ENCODE measurements at regions not wholly inside any gene's neighbourhood (a gene's known extent, or its start where the extent isn't known, plus 50 kb on each side); places are given as distances from the start of the nearest gene placed in this dataset.
"Not testable (repeated sequence)": the region's sequence is repeated elsewhere in the genome, so short reads cannot be mapped to it uniquely, and the experiment has no call there.

DNA sequence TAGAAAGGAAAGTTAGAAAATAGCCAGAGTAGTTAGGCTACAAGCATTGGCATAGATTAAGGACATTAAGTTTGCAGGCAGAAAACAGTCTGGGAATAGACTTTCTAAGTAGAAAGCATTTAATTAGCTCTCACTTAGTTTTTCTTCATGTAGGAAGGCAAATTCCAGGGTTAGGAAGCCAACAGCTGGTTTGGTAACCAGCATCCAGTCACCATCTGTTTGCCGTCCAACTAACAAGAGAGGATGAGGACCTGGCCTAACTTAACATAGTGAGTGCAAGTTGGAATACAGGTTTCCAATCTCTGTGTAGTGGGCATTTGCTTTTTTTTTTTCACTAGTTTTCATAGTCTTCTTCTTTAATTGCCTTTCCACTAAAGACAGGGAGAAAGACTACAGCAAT lies 121.7 kb upstream of the NR3C1 start:
- DNase-seq (ENCODE audit: low spot score in 2 of 2) = no peak
- no peaks in the 10 kb centered on the region for H3K4me1 ChIP-seq
- TF ChIP-seq, protein P1, sequence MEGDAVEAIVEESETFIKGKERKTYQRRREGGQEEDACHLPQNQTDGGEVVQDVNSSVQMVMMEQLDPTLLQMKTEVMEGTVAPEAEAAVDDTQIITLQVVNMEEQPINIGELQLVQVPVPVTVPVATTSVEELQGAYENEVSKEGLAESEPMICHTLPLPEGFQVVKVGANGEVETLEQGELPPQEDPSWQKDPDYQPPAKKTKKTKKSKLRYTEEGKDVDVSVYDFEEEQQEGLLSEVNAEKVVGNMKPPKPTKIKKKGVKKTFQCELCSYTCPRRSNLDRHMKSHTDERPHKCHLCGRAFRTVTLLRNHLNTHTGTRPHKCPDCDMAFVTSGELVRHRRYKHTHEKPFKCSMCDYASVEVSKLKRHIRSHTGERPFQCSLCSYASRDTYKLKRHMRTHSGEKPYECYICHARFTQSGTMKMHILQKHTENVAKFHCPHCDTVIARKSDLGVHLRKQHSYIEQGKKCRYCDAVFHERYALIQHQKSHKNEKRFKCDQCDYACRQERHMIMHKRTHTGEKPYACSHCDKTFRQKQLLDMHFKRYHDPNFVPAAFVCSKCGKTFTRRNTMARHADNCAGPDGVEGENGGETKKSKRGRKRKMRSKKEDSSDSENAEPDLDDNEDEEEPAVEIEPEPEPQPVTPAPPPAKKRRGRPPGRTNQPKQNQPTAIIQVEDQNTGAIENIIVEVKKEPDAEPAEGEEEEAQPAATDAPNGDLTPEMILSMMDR (IDR thresholded peaks at IDR 0.05) = no peak
- no peak overlapping the region for H3K27ac ChIP-seq
- H3K9me3 ChIP-seq = no peaks in the 10 kb centered on the region
- no peak overlapping the region for H3K4me3 ChIP-seq
- no peaks in the 10 kb centered on the region for H3K27me3 ChIP-seq
- intact Hi-C loops (cut with DNase I) = no loop called here
- H3K36me3 ChIP-seq = no peaks in the 10 kb centered on the region

DNA sequence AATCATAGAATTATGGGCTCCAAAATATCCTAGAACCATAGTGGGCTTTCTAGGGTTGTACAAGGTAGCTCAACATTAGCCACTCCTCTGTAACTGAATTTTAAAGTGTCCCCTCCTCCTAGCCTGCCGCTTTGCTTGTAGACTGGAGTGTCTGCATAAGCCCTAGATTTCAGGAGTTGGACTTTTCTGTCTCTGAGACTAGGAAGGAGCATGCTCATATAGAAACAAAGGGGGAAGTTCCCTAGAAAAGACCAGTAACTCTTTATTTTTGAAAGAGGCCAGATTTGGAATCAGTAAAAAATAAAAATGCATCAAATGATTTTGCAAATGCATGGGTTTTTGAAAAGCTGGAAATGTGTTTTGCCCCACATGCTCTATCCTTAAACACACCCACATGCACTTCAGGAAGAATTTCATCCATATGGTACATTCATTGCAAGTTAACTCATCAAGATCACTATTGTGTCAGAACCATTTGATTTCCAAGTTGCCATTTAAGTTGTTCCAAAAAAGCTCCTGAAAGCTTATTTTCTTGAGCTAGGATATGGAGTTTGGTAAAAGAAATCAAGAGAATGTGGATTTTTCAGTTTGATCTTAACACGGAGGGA lies 121.0 kb upstream of the NR3C1 start:
- no peaks in the 10 kb centered on the region for H3K4me1 ChIP-seq
- H3K27ac ChIP-seq = no peak overlapping the region
- no peaks in the 10 kb centered on the region for H3K36me3 ChIP-seq
- no peak overlapping the region for H3K4me3 ChIP-seq
- intact Hi-C loops (cut with DNase I) = no loop called here
- H3K27me3 ChIP-seq = no peaks in the 10 kb centered on the region
- H3K9me3 ChIP-seq = no peaks in the 10 kb centered on the region
- TF ChIP-seq, protein P1 (IDR thresholded peaks at IDR 0.05) = no peak
- no peak for DNase-seq (ENCODE audit: low spot score in 2 of 2)

DNA sequence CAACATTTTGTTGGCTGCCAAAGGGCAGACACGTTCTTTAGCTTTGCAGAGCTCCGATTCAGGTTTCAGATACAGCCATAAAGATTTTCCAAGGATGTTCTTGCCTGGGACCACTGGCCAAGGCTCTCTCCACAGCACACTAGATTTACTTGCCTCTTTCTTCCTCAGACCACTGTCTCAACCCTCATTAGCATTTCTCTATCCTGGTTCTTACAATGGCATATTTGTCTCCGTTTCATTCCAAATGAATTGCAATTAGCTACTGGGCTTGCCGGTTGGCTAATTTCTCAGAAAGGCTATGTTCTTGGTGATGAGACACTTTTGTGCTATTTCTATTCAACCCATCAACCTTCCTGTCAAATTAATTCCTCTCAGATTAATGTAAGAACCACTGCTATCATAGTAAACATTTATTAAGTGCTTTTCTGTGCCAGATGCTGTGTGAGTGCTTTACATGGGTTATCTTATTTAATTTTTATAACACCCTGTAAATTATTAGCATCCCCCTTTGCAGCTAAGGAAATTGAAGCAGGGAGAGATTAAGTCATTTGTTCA lies 118.4 kb upstream of the NR3C1 start:
- TF ChIP-seq, protein P1 (IDR thresholded peaks at IDR 0.05) = no peak
- no peak overlapping the region for H3K4me3 ChIP-seq
- no peak for DNase-seq (ENCODE audit: low spot score in 2 of 2)
- H3K36me3 ChIP-seq = no peaks in the 10 kb centered on the region
- no peaks in the 10 kb centered on the region for H3K4me1 ChIP-seq
- H3K27ac ChIP-seq = no peak overlapping the region
- intact Hi-C loops (cut with DNase I) = no loop called here
- H3K9me3 ChIP-seq = no peaks in the 10 kb centered on the region
- no peaks in the 10 kb centered on the region for H3K27me3 ChIP-seq

DNA sequence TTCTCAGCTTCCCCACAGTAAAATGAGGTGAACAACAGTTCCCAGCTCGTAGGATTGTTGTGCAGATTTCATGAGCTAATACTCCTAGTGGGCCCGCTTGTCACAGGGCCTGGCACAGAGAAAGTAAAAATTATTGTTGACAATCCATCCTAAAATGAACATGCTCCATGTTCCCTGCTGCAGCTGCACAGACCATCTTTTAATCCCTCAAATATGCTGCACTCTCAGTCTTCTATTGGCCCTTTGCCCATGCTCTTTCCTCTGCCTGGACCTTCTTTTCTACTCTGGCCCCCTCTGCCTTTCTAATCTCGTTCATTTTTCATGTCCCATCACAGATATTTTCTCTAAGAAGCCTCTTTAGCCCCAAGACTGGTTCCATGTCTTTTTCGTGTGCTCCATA lies 117.7 kb upstream of the NR3C1 start:
- no peaks in the 10 kb centered on the region for H3K27me3 ChIP-seq
- H3K4me1 ChIP-seq = peaks cover 0 to 2% of the 10 kb centered on the region in 2 donors
- no peak overlapping the region for H3K4me3 ChIP-seq
- DNase-seq (ENCODE audit: low spot score in 2 of 2) = no peak
- H3K27ac ChIP-seq = no peak overlapping the region
- no peaks in the 10 kb centered on the region for H3K9me3 ChIP-seq
- H3K36me3 ChIP-seq = no peaks in the 10 kb centered on the region
- intact Hi-C loops (cut with DNase I) = no loop called here
- TF ChIP-seq, protein P1 (IDR thresholded peaks at IDR 0.05) = no peak

DNA sequence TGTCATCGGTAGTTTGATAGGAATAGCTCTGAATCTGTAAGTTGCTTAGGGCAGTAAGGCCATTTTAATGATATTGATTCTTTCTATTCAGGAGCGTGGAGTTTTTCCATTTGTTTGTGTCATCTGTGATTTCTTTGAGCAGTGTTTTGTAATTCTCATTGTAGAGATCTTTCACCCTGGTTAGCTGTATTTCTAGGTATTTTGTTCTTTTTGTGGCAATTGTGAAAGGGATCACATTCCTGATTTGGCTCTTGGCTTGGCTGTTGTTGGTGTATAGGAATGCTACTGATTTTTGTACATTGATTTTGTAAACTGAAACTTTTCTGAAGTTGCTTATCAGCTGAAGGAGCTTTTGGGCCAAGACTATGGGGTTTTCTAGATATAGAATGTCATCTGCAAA lies 115.7 kb upstream of the NR3C1 start:
- intact Hi-C loops (cut with DNase I) = not testable (repeated sequence)

DNA sequence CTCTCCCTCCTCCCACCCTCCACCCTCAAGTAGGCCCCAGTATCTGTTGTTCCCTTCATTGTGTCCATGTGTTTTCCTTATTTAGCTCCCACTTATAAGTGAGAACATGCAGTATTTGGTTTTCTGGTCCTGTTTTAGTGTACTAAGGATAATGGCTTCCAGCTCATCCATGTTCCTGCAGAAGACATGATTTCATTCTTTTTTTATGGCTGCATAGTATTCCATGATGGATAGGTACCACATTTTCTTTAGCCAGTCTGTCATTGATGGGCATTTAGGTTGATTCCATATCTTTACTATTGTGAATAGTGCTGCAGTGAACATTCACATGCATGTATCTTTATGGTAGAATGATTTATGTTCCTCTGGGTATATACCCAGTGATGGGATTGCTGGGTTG lies 114.3 kb upstream of the NR3C1 start:
- H3K27ac ChIP-seq; H3K4me3 ChIP-seq; intact Hi-C loops (cut with DNase I); H3K9me3 ChIP-seq; DNase-seq (ENCODE audit: low spot score in 2 of 2); H3K27me3 ChIP-seq; H3K36me3 ChIP-seq: not testable (repeated sequence)
- H3K4me1 ChIP-seq = peaks cover 0 to 13% of the 10 kb centered on the region in 2 donors

More for the DNA sequence above, 115.7 kb upstream of the NR3C1 start:
- H3K27ac ChIP-seq; H3K9me3 ChIP-seq; H3K36me3 ChIP-seq; H3K4me3 ChIP-seq; DNase-seq (ENCODE audit: low spot score in 2 of 2); H3K27me3 ChIP-seq: not testable (repeated sequence)
- H3K4me1 ChIP-seq = peaks cover 0 to 13% of the 10 kb centered on the region in 2 donors

DNA sequence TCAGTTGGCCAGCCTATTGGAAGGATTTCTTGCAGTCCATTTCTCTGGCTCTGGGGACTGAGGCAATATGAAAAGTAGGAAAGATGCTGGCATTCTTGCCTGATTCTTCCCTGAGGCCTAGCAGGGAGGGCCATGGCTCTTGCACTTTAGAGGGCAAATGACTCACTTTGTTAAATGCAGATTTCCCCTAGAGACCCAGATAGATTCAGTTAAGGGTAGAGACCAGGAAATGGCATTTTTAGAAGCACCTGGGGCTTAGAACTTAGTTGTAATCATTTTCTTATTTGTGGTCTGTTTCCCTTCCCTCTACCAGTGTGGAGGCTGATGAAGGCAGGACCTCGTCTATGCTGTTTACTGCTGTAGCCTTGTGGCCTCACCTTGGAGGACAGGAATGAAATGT lies 112.8 kb upstream of the NR3C1 start:
- H3K9me3 ChIP-seq = no peaks in the 10 kb centered on the region
- intact Hi-C loops (cut with DNase I) = no loop called here
- TF ChIP-seq, protein P1 (IDR thresholded peaks at IDR 0.05) = no peak
- DNase-seq (ENCODE audit: low spot score in 2 of 2) = no peak
- H3K4me3 ChIP-seq = no peak overlapping the region
- no peaks in the 10 kb centered on the region for H3K36me3 ChIP-seq
- no peaks in the 10 kb centered on the region for H3K27me3 ChIP-seq
- peaks cover 0 to 13% of the 10 kb centered on the region in 2 donors for H3K4me1 ChIP-seq
- no peak overlapping the region for H3K27ac ChIP-seq

All from ascending aorta (tissue), 2 donors.